GM12874 (cell line): ENCODE measurements at regions not wholly inside any gene's neighbourhood (a gene's known extent, or its start where the extent isn't known, plus 50 kb on each side); places are given as distances from the start of the nearest gene placed in this dataset.

Experiments used
- CTCF ChIP-seq: IDR thresholded peaks from 2 replicates; pipeline ENCODE4 v1.5.1; 2011; ENCODE audit warnings: low read depth, mild to moderate bottlenecking, control low read depth, low read length, moderate library complexity; ENCODE audit not compliant: insufficient read depth

DNA sequence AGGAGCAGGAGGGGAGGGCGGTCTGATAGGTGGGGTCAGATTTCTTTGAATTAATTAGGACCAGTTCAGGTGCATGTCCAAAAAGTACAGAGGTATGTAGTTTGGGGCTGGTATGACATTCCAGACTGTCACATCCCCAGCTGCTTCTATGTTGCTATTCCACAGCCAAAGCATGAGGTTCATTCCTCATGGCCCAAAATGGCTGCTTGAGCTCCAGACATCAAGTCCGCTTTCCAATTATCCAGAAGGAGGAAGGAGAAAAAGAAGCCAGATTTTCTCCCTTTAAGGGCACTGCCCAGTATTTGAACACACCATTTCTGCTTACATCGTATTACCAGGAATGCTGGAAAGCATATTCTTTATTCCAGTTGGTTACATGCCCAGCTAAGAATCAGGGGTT, 58.0 kb upstream of the CD82 start:
- no peak for TF ChIP-seq CTCF

DNA sequence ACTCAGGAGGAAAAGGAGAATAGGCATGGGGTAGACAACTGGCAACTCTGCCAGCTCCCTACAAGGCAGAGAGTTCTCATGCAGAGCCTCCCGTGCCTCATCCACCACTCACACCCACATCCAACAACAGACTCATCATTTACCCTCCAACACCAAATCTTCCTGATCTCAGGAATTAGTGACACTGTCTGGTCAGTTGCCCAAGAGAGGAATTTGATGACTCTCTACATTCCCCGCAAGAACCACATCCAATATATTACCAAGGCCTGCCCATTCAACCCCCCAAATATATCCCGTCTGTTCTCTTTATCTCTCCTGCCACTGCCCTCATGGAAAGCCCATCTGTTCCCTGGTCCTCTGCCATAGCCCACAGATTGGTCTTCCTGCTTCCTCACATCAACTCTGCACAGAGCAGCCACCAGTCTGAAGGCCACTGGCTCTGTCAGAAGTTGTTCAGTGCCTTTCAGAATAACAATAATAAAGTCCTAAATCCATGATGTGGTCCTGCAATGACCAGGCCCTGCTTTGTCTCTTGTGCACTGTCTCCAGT, 57.5 kb upstream of the CD82 start:
- TF ChIP-seq CTCF: no peak

DNA sequence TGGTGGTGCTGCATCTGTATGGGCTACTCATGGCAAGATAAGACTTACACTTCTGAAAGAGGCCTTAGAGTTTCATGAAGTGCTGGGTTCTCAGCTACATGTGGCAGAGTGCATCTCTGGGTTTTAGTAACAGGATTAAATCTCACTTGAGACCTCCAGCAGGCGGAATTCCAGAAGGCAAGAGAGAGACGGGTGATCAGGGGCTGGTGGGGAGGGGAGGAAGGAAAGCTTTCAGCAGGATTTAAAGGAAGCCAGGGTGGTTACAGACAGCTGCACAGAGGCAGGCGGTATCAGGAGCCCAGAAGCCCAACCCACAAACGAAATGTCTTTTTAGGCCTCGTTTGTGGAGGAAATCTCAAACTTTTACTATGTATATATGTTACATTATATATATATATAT, 56.2 kb upstream of the CD82 start:
- TF ChIP-seq CTCF: no peak

DNA sequence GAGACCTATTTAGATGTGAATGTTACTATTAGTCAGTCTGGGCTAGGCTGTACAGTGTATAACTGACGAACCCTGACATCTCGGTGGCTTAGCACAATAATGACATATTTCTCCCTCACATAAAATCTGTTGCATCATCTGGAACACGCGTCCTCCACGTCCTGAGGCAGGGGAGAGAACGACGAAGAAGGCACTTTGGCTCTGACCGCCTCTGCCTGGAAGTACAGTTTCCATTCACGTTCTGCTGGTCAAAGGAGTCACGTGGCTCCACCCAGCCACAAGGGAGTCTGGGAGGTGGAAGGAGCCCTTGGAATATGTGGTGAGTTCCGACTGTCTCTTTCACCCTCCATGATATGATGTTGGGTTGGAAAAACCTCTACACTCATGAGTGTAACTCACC, 55.1 kb upstream of the CD82 start:
- no peak for TF ChIP-seq CTCF

DNA sequence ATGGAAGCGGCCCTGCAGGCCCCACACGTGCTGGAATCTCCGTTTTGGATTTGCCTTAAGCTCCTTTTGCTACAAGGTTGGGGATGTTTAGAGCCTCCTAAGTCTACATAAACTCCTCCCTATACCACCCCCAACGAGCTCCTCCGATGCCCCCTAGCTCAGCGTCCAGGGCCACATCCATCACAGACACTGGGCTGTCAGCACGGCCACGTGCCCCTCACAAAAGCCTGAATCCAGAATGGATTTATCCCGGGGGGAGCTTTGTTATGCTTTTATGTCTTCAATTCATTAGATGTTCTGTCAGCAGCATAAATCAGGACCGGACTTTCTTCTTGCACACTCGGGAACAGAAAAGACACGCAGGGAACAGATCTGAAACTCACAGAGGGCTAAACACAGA, 52.6 kb upstream of the CD82 start:
- no peak for TF ChIP-seq CTCF

DNA sequence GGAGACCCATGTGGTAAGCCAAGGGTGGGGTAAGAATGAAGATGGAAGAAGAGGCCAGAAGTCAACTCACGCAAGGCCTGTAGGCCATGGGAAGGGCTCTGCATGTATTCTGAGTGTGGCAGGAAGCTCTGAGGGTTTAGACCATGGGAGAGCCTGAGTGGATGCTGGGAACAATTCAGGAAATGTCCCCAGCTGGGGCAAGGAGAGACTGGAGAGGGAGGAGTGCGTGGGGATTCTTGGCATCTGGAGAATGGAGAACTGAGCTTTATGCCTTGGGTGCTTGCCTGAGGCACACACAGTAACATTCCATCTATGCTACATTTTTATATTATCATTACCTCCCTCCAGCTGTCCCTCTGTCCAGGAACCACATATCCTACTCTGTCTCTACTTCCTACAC, 50.4 kb upstream of the CD82 start:
- TF ChIP-seq CTCF: no peak
